Mucosa of descending colon (tissue), 3 donors: ENCODE measurements at regions not wholly inside any gene's neighbourhood (a gene's known extent, or its start where the extent isn't known, plus 50 kb on each side); places are given as distances from the start of the nearest gene placed in this dataset.

Experiments
- ATAC-seq: fragments of 200-7000 bp; cut with Tn5 transposase; one replicate; pipeline ENCODE4 v1.9.1; 2020; ENCODE audit warnings: mild to moderate bottlenecking, moderate library complexity
- DNase-seq, 3 donors: peaks; one replicate each; pipeline ENCODE4 v3.0.0-alpha.2; 2020
- H3K36me3 ChIP-seq: fragments of 200-600 bp; one replicate; pipeline ENCODE4 v1.8.0; 2021; ENCODE audit warnings: low read depth, mild to moderate bottlenecking
- H3K4me1 ChIP-seq: fragments of 200-600 bp; one replicate; pipeline ENCODE4 v1.8.0; 2021; ENCODE audit warnings: low read depth, mild to moderate bottlenecking
- H3K4me3 ChIP-seq: fragments of 200-600 bp; one replicate; pipeline ENCODE4 v1.8.0; 2021; ENCODE audit warnings: mild to moderate bottlenecking
- H3K9me3 ChIP-seq: fragments of 200-600 bp; one replicate; pipeline ENCODE4 v1.8.0; 2021; ENCODE audit warnings: mild to moderate bottlenecking
- intact Hi-C, 2 donors: fragments of 100-400 bp; cut with DNase I in 1 of 2; cut with micrococcal nuclease in 1 of 2; formaldehyde crosslinking; loops; one replicate each; pipeline versions ENCODE4 v1.11.0 to v1.11.1; 2022; cut with DNase I, micrococcal nuclease
- TF ChIP-seq, protein P1 (sequence below): fragments of 200-600 bp; IDR thresholded peaks from one replicate; pipeline ENCODE4 v1.8.0; 2022; ENCODE audit warnings: antibody characterized with exemption, mild to moderate bottlenecking
- donor health status: DM: no; HTN: no; CAD: no; lungs with moderate emphysema.
- donor health status: DM: no; HTN: no; CAD: no.
- donor health status: DM: no; HTN: yes; CAD: no.

- H3K4me3 ChIP-seq: no peak overlapping the region
- ATAC-seq (no peak), DNase-seq (no peak)
- TF ChIP-seq, protein P1, sequence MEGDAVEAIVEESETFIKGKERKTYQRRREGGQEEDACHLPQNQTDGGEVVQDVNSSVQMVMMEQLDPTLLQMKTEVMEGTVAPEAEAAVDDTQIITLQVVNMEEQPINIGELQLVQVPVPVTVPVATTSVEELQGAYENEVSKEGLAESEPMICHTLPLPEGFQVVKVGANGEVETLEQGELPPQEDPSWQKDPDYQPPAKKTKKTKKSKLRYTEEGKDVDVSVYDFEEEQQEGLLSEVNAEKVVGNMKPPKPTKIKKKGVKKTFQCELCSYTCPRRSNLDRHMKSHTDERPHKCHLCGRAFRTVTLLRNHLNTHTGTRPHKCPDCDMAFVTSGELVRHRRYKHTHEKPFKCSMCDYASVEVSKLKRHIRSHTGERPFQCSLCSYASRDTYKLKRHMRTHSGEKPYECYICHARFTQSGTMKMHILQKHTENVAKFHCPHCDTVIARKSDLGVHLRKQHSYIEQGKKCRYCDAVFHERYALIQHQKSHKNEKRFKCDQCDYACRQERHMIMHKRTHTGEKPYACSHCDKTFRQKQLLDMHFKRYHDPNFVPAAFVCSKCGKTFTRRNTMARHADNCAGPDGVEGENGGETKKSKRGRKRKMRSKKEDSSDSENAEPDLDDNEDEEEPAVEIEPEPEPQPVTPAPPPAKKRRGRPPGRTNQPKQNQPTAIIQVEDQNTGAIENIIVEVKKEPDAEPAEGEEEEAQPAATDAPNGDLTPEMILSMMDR: no peak
- no peaks in the 10 kb centered on the region for H3K9me3 ChIP-seq
- intact Hi-C loops: loop anchor here in 1 of 2 donors (10.0 kb wide), 1 partner anchor 282 kb away; no protein-coding TSS in a partner anchor
- H3K4me1 ChIP-seq: no peaks in the 10 kb centered on the region
- no peaks in the 10 kb centered on the region for H3K36me3 ChIP-seq
Observed at GRCh38 chr4:81356621-81357020, 115.1 kb downstream of the RASGEF1B start.

GRCh38 chr4:81355136-81355535 is 116.6 kb downstream of the RASGEF1B start:
- no peak overlapping the region for H3K4me3 ChIP-seq
- H3K4me1 ChIP-seq: no peaks in the 10 kb centered on the region
- intact Hi-C loops: loop anchor here in 1 of 2 donors (10.0 kb wide), 1 partner anchor 280 kb away; no protein-coding TSS in a partner anchor
- TF ChIP-seq, protein P1: no peak
- no peaks in the 10 kb centered on the region for H3K36me3 ChIP-seq
- no peaks in the 10 kb centered on the region for H3K9me3 ChIP-seq
- DNase-seq (no peak), ATAC-seq (no peak)

- Histone ChIP-seq H3K4me3 (no peak overlapping the region), H3K4me1 (no peaks in the 10 kb centered on the region), H3K9me3 (no peaks in the 10 kb centered on the region), H3K36me3 (no peaks in the 10 kb centered on the region)
- intact Hi-C loops: loop anchor here (5.0 to 10.0 kb wide), 2 partner anchors 279 to 287 kb away; no protein-coding TSS in a partner anchor
- ATAC-seq (no peak), DNase-seq (no peak)
- TF ChIP-seq, protein P1: no peak
Observed at GRCh38 chr4:81353861-81354260, 117.8 kb downstream of the RASGEF1B start.

- Histone ChIP-seq H3K9me3 (no peaks in the 10 kb centered on the region), H3K4me1 (no peaks in the 10 kb centered on the region), H3K36me3 (no peaks in the 10 kb centered on the region), H3K4me3 (no peak overlapping the region)
- intact Hi-C loops: loop anchor here (5.0 to 10.0 kb wide), 2 partner anchors 278 to 285 kb away; no protein-coding TSS in a partner anchor
- ATAC-seq: no peak
- DNase-seq: no peak
- TF ChIP-seq, protein P1: no peak
Observed at GRCh38 chr4:81352446-81352835, 119.3 kb downstream of the RASGEF1B start.

DNA sequence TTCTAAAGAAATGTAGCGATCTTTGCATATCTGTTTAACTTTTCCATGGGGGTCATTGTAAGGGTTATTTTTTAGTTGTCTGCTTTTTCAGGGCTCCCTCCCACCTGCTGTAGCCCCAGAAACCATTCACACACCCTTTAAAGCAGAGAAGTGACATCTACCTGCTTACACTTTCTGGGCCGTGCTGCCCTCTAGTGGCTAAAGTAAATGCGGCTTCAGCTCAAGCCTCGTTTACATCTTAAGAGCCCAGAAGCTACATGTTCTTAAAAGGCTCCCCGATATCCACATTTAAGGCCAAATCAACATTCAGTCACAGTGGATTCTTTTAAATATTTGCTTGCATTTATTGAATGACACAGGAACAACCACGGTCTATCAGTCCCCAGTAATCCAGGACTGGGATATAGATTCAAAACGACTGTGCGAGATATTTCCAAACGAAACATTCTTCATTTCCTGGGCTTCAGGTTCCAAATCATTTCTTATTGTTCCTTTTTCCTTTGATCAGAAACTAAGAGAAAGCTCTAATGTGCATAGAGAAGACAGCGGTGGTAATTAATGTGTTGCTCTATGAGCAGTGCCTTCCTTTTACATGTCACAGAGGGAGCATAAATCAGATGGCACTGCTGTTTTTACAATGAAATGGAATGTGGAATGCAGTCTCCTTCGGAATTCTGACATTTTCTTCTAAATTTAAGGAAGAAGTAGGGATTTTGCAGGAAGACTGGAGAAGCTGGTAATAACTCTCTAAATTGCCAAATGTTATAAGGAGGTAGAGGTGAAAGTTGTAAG is 119.9 kb downstream of the RASGEF1B start:
- ATAC-seq (peak; percentile 83), DNase-seq (peak in 2 of 3 donors; percentile 68 to 91)
- Histone ChIP-seq H3K36me3 (no peaks in the 10 kb centered on the region), H3K4me3 (no peak overlapping the region), H3K4me1 (no peaks in the 10 kb centered on the region), H3K9me3 (no peaks in the 10 kb centered on the region)
- intact Hi-C loops: loop anchor here (5.0 to 10.0 kb wide), 2 partner anchors 277 to 285 kb away; no protein-coding TSS in a partner anchor
- TF ChIP-seq, protein P1: peak; percentile 81
